BE2C (cell line): ENCODE measurements at regions not wholly inside any gene's neighbourhood (a gene's known extent, or its start where the extent isn't known, plus 50 kb on each side); places are given as distances from the start of the nearest gene placed in this dataset.

ENCODE experiments used
- DNase-seq: peaks from one replicate; pipeline ENCODE4 v3.0.0-alpha.2; 2020
- H3K27me3 ChIP-seq: fragments of 250-450 bp; sonication (Bioruptor Pico); 2 replicates; pipeline ENCODE4 v1.5.1; 2020; ENCODE audit warnings: mild to moderate bottlenecking
- H3K36me3 ChIP-seq: fragments of 250-450 bp; sonication (Bioruptor Pico); 2 replicates; pipeline ENCODE4 v1.5.1; 2020; ENCODE audit warnings: mild to moderate bottlenecking
- H3K4me1 ChIP-seq: fragments of 250-450 bp; sonication (Bioruptor Pico); 2 replicates; pipeline ENCODE4 v1.5.1; 2020
- H3K4me3 ChIP-seq: 2 replicates; pipeline ENCODE4 v1.5.1; 2011; ENCODE audit warnings: low read depth, low read length
- H3K9me3 ChIP-seq: fragments of 250-450 bp; sonication (Bioruptor Pico); 2 replicates; pipeline ENCODE4 v1.5.1; 2020
- TF ChIP-seq, protein P1 (sequence below): IDR thresholded peaks from 2 replicates; pipeline ENCODE4 v1.5.1; 2012; ENCODE audit warnings: mild to moderate bottlenecking, low read depth, low read length

DNA sequence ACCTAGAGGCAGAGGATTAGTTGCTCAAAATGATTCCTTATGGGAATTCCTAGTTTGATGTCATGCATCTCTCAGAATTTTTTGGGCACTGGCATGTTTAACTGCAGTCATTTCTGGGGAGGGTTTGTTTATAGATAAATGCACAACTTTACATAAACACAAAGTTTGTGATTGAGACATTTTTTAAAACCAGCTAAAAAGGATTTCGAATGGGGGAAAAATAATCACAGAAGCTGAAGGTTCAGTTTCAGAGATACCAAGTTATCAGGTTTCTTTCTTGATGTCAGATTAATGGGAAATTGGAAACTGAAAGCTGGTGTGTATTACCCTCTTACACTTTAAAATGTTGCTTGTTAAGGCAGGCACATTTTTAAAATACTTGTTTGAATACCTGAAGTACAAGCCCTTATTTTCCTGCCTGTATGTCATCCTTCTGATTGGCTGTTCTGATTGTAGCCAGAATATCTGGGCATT, 72.1 kb downstream of the DISP1 start:
- H3K4me1 ChIP-seq: no peaks in the 10 kb centered on the region
- no peaks in the 10 kb centered on the region for H3K36me3 ChIP-seq
- H3K27me3 ChIP-seq: no peaks in the 10 kb centered on the region
- no peaks in the 10 kb centered on the region for H3K9me3 ChIP-seq
- no peak overlapping the region for H3K4me3 ChIP-seq
- TF ChIP-seq, protein P1, sequence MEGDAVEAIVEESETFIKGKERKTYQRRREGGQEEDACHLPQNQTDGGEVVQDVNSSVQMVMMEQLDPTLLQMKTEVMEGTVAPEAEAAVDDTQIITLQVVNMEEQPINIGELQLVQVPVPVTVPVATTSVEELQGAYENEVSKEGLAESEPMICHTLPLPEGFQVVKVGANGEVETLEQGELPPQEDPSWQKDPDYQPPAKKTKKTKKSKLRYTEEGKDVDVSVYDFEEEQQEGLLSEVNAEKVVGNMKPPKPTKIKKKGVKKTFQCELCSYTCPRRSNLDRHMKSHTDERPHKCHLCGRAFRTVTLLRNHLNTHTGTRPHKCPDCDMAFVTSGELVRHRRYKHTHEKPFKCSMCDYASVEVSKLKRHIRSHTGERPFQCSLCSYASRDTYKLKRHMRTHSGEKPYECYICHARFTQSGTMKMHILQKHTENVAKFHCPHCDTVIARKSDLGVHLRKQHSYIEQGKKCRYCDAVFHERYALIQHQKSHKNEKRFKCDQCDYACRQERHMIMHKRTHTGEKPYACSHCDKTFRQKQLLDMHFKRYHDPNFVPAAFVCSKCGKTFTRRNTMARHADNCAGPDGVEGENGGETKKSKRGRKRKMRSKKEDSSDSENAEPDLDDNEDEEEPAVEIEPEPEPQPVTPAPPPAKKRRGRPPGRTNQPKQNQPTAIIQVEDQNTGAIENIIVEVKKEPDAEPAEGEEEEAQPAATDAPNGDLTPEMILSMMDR: no peak
- DNase-seq: no peak

DNA sequence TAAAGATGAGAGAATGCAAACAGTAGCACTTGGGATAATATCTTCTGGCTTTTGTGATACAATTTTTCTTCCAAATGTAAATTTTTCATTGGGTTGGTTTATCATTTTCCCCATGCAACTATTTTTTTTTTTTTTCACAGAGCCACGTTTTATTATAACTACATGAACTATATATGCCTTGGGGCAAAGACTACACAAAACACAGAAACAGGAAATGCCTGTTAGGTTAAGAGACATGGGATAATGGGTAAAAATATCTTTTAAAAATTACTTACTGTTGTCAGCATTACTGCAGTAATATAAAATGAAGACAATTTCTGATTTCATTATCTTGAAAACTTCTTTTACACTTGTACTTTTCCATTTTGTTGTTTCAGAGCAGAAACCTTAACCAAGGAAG, 74.6 kb downstream of the DISP1 start:
- no peak for DNase-seq
- no peaks in the 10 kb centered on the region for H3K4me1 ChIP-seq
- no peaks in the 10 kb centered on the region for H3K27me3 ChIP-seq
- no peaks in the 10 kb centered on the region for H3K9me3 ChIP-seq
- no peak overlapping the region for H3K4me3 ChIP-seq
- TF ChIP-seq, protein P1: no peak
- no peaks in the 10 kb centered on the region for H3K36me3 ChIP-seq

DNA sequence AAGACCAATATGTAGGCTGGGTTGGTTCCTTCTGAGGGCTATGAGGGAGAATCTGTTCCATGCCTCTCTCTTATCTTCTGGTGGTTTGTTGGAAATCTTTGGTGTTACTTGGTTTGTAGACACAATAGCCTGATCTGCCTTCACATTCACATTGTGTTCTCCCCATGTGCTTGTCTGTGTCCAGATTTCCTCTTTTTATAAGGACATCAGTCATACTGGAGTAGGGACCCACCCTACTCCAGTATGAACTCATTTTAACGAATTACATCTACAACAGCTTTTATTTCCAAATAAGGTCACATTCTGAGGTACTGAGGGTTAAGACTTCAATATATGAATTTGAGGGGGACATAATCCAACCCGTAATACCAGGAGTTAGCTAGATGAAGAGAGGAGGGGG, 75.9 kb downstream of the DISP1 start:
- Histone ChIP-seq H3K36me3 (no peaks in the 10 kb centered on the region), H3K4me1 (no peaks in the 10 kb centered on the region), H3K27me3 (no peaks in the 10 kb centered on the region), H3K4me3 (no peak overlapping the region), H3K9me3 (no peaks in the 10 kb centered on the region)
- TF ChIP-seq, protein P1: no peak
- no peak for DNase-seq

DNA sequence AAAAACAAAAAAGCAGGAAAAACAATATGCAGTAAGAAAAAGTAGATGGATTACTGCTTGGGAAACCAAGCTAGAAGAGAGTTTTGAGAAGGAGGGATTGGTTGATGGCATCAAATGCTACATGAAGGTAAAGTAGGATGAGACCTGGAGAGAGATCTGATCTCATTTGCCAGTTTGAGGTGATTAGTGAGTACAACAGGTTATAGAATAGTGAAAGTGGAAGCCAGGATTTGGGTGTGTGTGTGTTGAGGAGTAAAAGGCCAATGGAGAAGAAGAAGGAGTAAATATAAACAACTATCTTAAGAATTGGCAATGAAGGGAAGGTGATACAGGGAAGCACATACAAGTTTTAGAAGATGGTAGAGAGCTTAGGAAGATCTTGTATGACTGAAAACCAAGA, 76.7 kb downstream of the DISP1 start:
- no peak for DNase-seq
- no peaks in the 10 kb centered on the region for H3K27me3 ChIP-seq
- TF ChIP-seq, protein P1: no peak
- no peaks in the 10 kb centered on the region for H3K4me1 ChIP-seq
- no peaks in the 10 kb centered on the region for H3K9me3 ChIP-seq
- H3K36me3 ChIP-seq: no peaks in the 10 kb centered on the region
- H3K4me3 ChIP-seq: no peak overlapping the region

DNA sequence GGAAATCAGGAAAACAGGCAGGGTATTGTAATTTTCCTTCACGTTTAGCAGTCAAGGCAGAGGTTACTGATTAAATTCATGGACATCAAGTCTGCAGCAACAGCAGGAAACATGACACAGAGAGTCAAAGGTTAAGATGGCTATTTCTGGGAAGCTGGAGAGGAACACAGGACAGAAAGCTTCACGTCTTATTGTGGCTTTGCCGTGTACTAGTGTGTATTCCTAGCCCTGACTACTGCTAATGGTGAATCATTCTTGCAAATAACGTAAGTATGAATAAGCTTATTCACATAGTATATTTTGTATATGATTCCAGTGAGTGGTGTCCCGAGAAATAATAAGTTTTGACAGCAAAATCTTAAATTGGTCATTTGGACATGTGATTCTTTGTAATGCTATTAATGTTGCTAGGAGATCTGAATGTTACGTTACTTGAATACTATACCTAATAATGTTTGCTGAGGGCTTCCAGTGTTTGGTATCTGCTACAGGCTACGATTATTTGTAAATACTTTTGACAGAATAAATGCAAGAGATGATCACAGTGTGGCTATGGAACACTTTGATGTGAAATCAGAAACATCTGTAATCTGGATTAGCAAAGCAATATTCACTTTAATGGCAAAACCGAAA, 77.4 kb downstream of the DISP1 start:
- TF ChIP-seq, protein P1: no peak
- no peaks in the 10 kb centered on the region for H3K27me3 ChIP-seq
- H3K4me3 ChIP-seq: no peak overlapping the region
- no peaks in the 10 kb centered on the region for H3K36me3 ChIP-seq
- DNase-seq: no peak
- no peaks in the 10 kb centered on the region for H3K9me3 ChIP-seq
- no peaks in the 10 kb centered on the region for H3K4me1 ChIP-seq

DNA sequence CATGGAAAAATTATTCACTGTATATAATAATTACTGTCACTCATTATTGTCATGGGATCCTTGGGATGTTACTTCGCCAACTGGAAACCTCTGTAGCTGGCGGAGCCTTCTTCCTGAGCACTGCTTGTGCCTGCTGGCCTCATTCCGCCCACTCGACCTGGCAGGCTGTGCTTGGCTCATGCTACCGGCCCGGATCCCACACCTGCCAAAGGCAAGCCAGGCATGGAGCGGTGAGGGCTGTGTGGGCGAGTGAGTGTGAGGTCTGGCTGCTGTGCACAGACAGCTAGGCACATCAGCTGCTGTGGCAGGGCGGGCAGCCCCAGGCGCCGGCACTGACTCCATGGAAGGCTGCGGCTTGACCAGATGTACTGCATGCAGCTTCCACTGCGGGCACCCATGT, 78.4 kb downstream of the DISP1 start:
- no peak for DNase-seq
- TF ChIP-seq, protein P1: no peak
- Histone ChIP-seq H3K36me3 (no peaks in the 10 kb centered on the region), H3K9me3 (no peaks in the 10 kb centered on the region), H3K4me3 (no peak overlapping the region), H3K4me1 (no peaks in the 10 kb centered on the region), H3K27me3 (no peaks in the 10 kb centered on the region)
